Heart right ventricle (tissue), 16 donors: ENCODE measurements at regions not wholly inside any gene's neighbourhood (a gene's known extent, or its start where the extent isn't known, plus 50 kb on each side); places are given as distances from the start of the nearest gene placed in this dataset.

ENCODE experiments used
- ATAC-seq, 8 donors: fragments of 200-7000 bp; cut with Tn5 transposase; one replicate each; pipeline ENCODE4 v1.9.1; 2020; ENCODE audit warnings: mild to moderate bottlenecking in 8 of 8, moderate library complexity in 8 of 8, moderate number of reproducible peaks in 1 of 8
- DNase-seq, 2 donors: peaks; one replicate each; pipeline ENCODE4 v3.0.0-alpha.2; 2020
- H3K27ac ChIP-seq, 10 donors: fragments of 200-600 bp; sonication (generic) in 2 of 10; one replicate each; pipeline versions ENCODE4 v1.5.0 to v1.8.0; 2020 to 2022; ENCODE audit warnings: mild to moderate bottlenecking in 3 of 10
- H3K27me3 ChIP-seq, 7 donors: fragments of 200-600 bp; one replicate each; pipeline ENCODE4 v1.8.0; 2021 to 2022; ENCODE audit warnings: mild to moderate bottlenecking in 2 of 7
- H3K36me3 ChIP-seq, 9 donors: fragments of 200-600 bp; sonication (generic) in 1 of 9; one replicate each; pipeline versions ENCODE4 v1.5.0 to v1.8.0; 2020 to 2022; ENCODE audit warnings: mild to moderate bottlenecking in 2 of 9
- H3K4me1 ChIP-seq, 9 donors: fragments of 200-600 bp; sonication (generic) in 1 of 9; one replicate each; pipeline versions ENCODE4 v1.5.0 to v1.8.0; 2020 to 2022; ENCODE audit warnings: mild to moderate bottlenecking in 4 of 9
- H3K4me3 ChIP-seq, 10 donors: fragments of 200-600 bp; sonication (generic) in 2 of 10; one replicate each; pipeline versions ENCODE4 v1.5.0 to v1.8.0; 2020 to 2022; ENCODE audit warnings: mild to moderate bottlenecking in 7 of 10, moderate library complexity in 2 of 10
- H3K9me3 ChIP-seq, 11 donors: fragments of 200-600 bp in 10 of 11; sonication (generic) in 2 of 11; one replicate each; pipeline versions ENCODE4 v1.5.0 to v1.8.0; 2013 to 2022; ENCODE audit warnings: mild to moderate bottlenecking in 2 of 11, control low read depth in 1 of 11, moderate library complexity in 1 of 11
- CTCF ChIP-seq, 9 donors: fragments of 200-600 bp; sonication (generic) in 2 of 9; IDR thresholded peaks; one replicate each; pipeline versions ENCODE4 v1.5.0 to v1.8.0; 2021 to 2022; ENCODE audit warnings: antibody characterized with exemption in 9 of 9, mild to moderate bottlenecking in 5 of 9, moderate library complexity in 1 of 9
- WGBS, 2 donors: extraction: QIAGEN DNeasy Blood & Tissue Kit; methylation state at CpG; one replicate each; pipeline ENCODE4 v1.1.7; 2013; ENCODE audit warnings: inconsistent platforms in 1 of 2; 5-methylcytosine and 5-hydroxymethylcytosine counted together
- intact Hi-C, 10 donors: fragments of 100-400 bp; cut with DNase I; formaldehyde crosslinking; loops; one replicate each; pipeline versions ENCODE4 v1.11.1 to v1.14.2; 2022
- donor health status: Arrhythmogenic right ventricular cardiomyopathy.
- donor health status: ischemic (EF 13 %, LVEDD 7.1; RV severe dilation, severe dysfunction).
- donor health status: healthy with polysubstance abuse.
- donor health status: DM: no; HTN: yes; CAD: no.
- donor health status: DM: no; HTN: no; CAD: no.
- donor health status: ischemic (EF 25% LVEDD 6.9; RV normal size, moderate dysfunction).
- donor health status: ischemic (EF 25% LVEDD 5.7; RV mildly dilated, moderate dysfunction).
- donor health status: healthy.
- donor health status: DM: yes; HTN: yes; CAD: no.
- donor health status: Ischemic cardiomyopathy.
- donor health status: ischemic (EF 35%, LVEDD 5.7; RV mildly dilated, moderate dysfunction).
- donor health status: nonischemic (EF 11% LVEDD 7.7; RV severe dilation, severe dysfunction).
- donor health status: DM: yes; HTN: yes; CAD: no.
- donor health status: PGD.
- donor health status: ischemic (EF 29% LVEDD 5.4; RV normal size, mild dysfunction).
- donor health status: nonischemic (EF 23%, LVEDD 6.1; RV moderate dilation, normal function).

- 69 to 82% methylated on average over 5 of the region's 5 CpGs for WGBS, 2 donors
- no peak for TF ChIP-seq CTCF (IDR thresholded peaks at IDR 0.05)
- no peak for DNase-seq
Observed at GRCh38 chr9:7580568-7580967, 219.0 kb downstream of the DMAC1 start.

GRCh38 chr9:7579351-7579750 lies 220.2 kb downstream of the DMAC1 start:
- H3K4me3 ChIP-seq = no peak overlapping the region
- WGBS, 2 donors = 57 to 93% methylated on average over 1 of the region's 1 CpG
- H3K36me3 ChIP-seq = no peaks in the 10 kb centered on the region
- H3K4me1 ChIP-seq = no peaks in the 10 kb centered on the region
- H3K9me3 ChIP-seq = peaks cover 0 to 5% (median 0%) of the 10 kb centered on the region in 11 donors
- DNase-seq (no peak), ATAC-seq (no peak)
- H3K27me3 ChIP-seq = no peaks in the 10 kb centered on the region
- no peak for TF ChIP-seq CTCF (IDR thresholded peaks at IDR 0.05)
- intact Hi-C loops = loop anchor here in 1 of 10 donors (10.0 kb wide), 1 partner anchor 395 kb away; no protein-coding TSS in a partner anchor
- H3K27ac ChIP-seq = no peak overlapping the region

More at GRCh38 chr9:7580568-7580967, 219.0 kb downstream of the DMAC1 start:
- Histone ChIP-seq H3K9me3 (no peaks in the 10 kb centered on the region), H3K36me3 (no peaks in the 10 kb centered on the region), H3K4me1 (no peaks in the 10 kb centered on the region), H3K4me3 (no peak overlapping the region), H3K27ac (no peak overlapping the region), H3K27me3 (no peaks in the 10 kb centered on the region)
- ATAC-seq = no peak
- intact Hi-C loops = no loop called here

- DNase-seq (no peak), ATAC-seq (no peak)
- Histone ChIP-seq H3K4me1 (no peaks in the 10 kb centered on the region), H3K27me3 (no peaks in the 10 kb centered on the region), H3K9me3 (peaks cover 0 to 5% (median 0%) of the 10 kb centered on the region in 11 donors), H3K27ac (no peak overlapping the region), H3K4me3 (no peak overlapping the region), H3K36me3 (no peaks in the 10 kb centered on the region)
- TF ChIP-seq CTCF (IDR thresholded peaks at IDR 0.05) = no peak
- WGBS, 2 donors = 59 to 69% methylated on average over 3 of the region's 3 CpGs
- intact Hi-C loops = loop anchor here in 1 of 10 donors (10.0 kb wide), 1 partner anchor 396 kb away; no protein-coding TSS in a partner anchor
Observed at GRCh38 chr9:7578951-7579350, 220.6 kb downstream of the DMAC1 start.

- peak in 1 of 2 donors; percentile 37 for DNase-seq
- H3K9me3 ChIP-seq = peaks cover 0 to 3% (median 0%) of the 10 kb centered on the region in 11 donors
- no peaks in the 10 kb centered on the region for H3K4me1 ChIP-seq
- WGBS, 2 donors = 94 to 100% methylated on average over 1 of the region's 1 CpG
- peaks cover 0 to 4% (median 0%) of the 10 kb centered on the region in 7 donors for H3K27me3 ChIP-seq
- TF ChIP-seq CTCF (IDR thresholded peaks at IDR 0.05) = peak; percentile 53 to 86 (median 80)
- H3K4me3 ChIP-seq = no peak overlapping the region
- ATAC-seq = peak in 2 of 8 donors; percentile 38 to 57
- intact Hi-C loops = loop anchor here in 2 of 10 donors (5.0 to 10.0 kb wide), 2 partner anchors 87 to 405 kb away; no protein-coding TSS in a partner anchor
- no peak overlapping the region for H3K27ac ChIP-seq
- H3K36me3 ChIP-seq = no peaks in the 10 kb centered on the region
Observed at GRCh38 chr9:7570107-7570720, 229.4 kb downstream of the DMAC1 start.
